K562 (cell line): ENCODE measurements at regions not wholly inside any gene's neighbourhood (a gene's known extent, or its start where the extent isn't known, plus 50 kb on each side); places are given as distances from the start of the nearest gene placed in this dataset.

Source experiments
- ATAC-seq: fragments of 200-7000 bp; cut with Tn5 transposase; 3 replicates; pipeline ENCODE4 v1.9.1; 2020; ENCODE audit warnings: moderate library complexity
- BruUV-seq: library from RNA; stranded (reverse); fragments of 400-500 nt; replicated peaks from 2 replicates; lab custom pipeline; 2021; lab: Mats Ljungman, UMichigan
- CTCF ChIA-PET: fragments of 300-600 bp; formaldehyde crosslinking; extraction: SDS; loops from one replicate; lab custom pipeline; 2021; ENCODE audit warnings: low intra/inter-chr PET ratio; lab: Yijun Ruan, JAX
- POLR2A ChIA-PET: fragments of 300-600, 350-650 bp; sonication (Branson Sonifier 250); formaldehyde crosslinking; extraction: SDS; loops from one replicate; lab custom pipeline; 2021; ENCODE audit warnings: antibody characterized with exemption, inconsistent platforms; lab: Yijun Ruan, JAX
- DNase-seq, 4 experiments: peaks; one replicate each; pipeline versions ENCODE4 v3.0.0 to v3.0.0-alpha.2; 2011 to 2018; ENCODE audit warnings: low spot score in 3 of 4, mixed read lengths in 3 of 4; ENCODE audit errors: extremely low read depth in 1 of 4
- FAIRE-seq: peaks from 2 replicates; lab custom pipeline; 2011; peaks lifted over from hg19 to GRCh38; lab: Jason Lieb, UNC
- H2AFZ ChIP-seq: 2 replicates; pipeline ENCODE4 v1.6.0; 2011; ENCODE audit warnings: low read depth, low read length, control low read depth, inconsistent platforms
- H3K27ac ChIP-seq: fragments of 200-600 bp; 3 replicates; pipeline ENCODE4 v1.8.0; 2011; ENCODE audit warnings: low read depth, mild to moderate bottlenecking, control low read depth, inconsistent platforms, low read length, moderate library complexity, mixed read lengths; ENCODE audit errors: extremely low read depth
- H3K27me3 ChIP-seq, 2 experiments: fragments of 300-600 bp in 1 of 2; 2 replicates in 1 of 2; 3 replicates in 1 of 2; pipeline versions ENCODE4 v1.6.0 to v1.8.0; 2011; ENCODE audit warnings: inconsistent platforms in 2 of 2, low read length in 2 of 2, mild to moderate bottlenecking in 1 of 2, mixed read lengths in 1 of 2, moderate library complexity in 1 of 2; ENCODE audit not compliant: control insufficient read depth in 2 of 2, insufficient read depth in 2 of 2
- H3K36me3 ChIP-seq: fragments of 300-600 bp; 3 replicates; pipeline ENCODE4 v1.8.0; 2011; ENCODE audit warnings: mild to moderate bottlenecking, low read length, inconsistent platforms; ENCODE audit not compliant: control insufficient read depth, insufficient read depth
- H3K4me1 ChIP-seq, 2 experiments: fragments of 200-600 bp in 1 of 2; replicated peaks in 1 of 2; 2 replicates in 1 of 2; 3 replicates in 1 of 2; pipeline versions ENCODE4 v1.5.1 to v1.8.0; 2011; ENCODE audit warnings: inconsistent platforms in 2 of 2, low read length in 2 of 2, mild to moderate bottlenecking in 1 of 2, mixed read lengths in 1 of 2, moderate library complexity in 1 of 2; ENCODE audit not compliant: control insufficient read depth in 2 of 2, insufficient read depth in 2 of 2
- H3K4me2 ChIP-seq: 2 replicates; pipeline ENCODE4 v1.6.1; 2011; ENCODE audit warnings: low read length, control low read depth, inconsistent platforms, mixed read lengths; ENCODE audit not compliant: insufficient read depth
- H3K4me3 ChIP-seq: fragments of 200-600 bp; sonication (generic), shearing (Covaris generic); 2 replicates; pipeline ENCODE4 v1.5.1; 2016; ENCODE audit warnings: control low read depth, inconsistent platforms
- H3K79me2 ChIP-seq: fragments of 200-600 bp; 3 replicates; pipeline ENCODE4 v1.8.0; 2011; ENCODE audit warnings: low read length, inconsistent platforms; ENCODE audit not compliant: control insufficient read depth, insufficient read depth
- H3K9ac ChIP-seq, 2 experiments: 2 replicates each; pipeline versions ENCODE4 v1.6.0 to v1.6.1; 2011; ENCODE audit warnings: low read depth in 2 of 2, low read length in 2 of 2, control low read depth in 1 of 2, inconsistent platforms in 1 of 2, mild to moderate bottlenecking in 1 of 2, mixed read lengths in 1 of 2; ENCODE audit not compliant: insufficient read depth in 1 of 2
- H3K9me1 ChIP-seq: one replicate; pipeline ENCODE4 v1.6.0; 2011; ENCODE audit warnings: inconsistent platforms, mild to moderate bottlenecking, low read length, moderate library complexity; ENCODE audit not compliant: control insufficient read depth, insufficient read depth
- H3K9me3 ChIP-seq: replicated peaks from 2 replicates; pipeline ENCODE4 v1.5.1; 2011; ENCODE audit warnings: low read depth, low read length, inconsistent platforms; ENCODE audit not compliant: control insufficient read depth, insufficient read depth
- H4K20me1 ChIP-seq: replicated peaks from 2 replicates; pipeline ENCODE4 v1.6.1; 2011; ENCODE audit warnings: low read length, inconsistent platforms, mixed read lengths; ENCODE audit not compliant: control insufficient read depth, insufficient read depth
- DLX4 ChIP-seq: fragments of 250-450 bp; sonication (Bioruptor Pico); IDR thresholded peaks from 2 replicates; pipeline ENCODE4 v1.6.1; 2021; ENCODE audit warnings: mild to moderate bottlenecking
- FOXA3 ChIP-seq, 2 experiments: fragments of 450-650 bp in 1 of 2; sonication (generic) in 1 of 2; formaldehyde crosslinking; IDR thresholded peaks in 1 of 2; conservative IDR thresholded peaks in 1 of 2; 2 replicates each; pipeline versions ENCODE4 v1.4.0 to v1.8.0; 2020 to 2022; ENCODE audit warnings: mild to moderate bottlenecking in 2 of 2, missing genetic modification reagents in 1 of 2
- GABPA ChIP-seq: fragments of 200-800 bp; sonication (Bioruptor generic); conservative IDR thresholded peaks from 2 replicates; pipeline ENCODE4 v1.6.1; 2016; ENCODE audit warnings: low read depth, missing genetic modification characterization, missing compliant biosample characterization
- PCBP1 ChIP-seq: fragments of 200-400 bp; formaldehyde crosslinking; IDR thresholded peaks from 2 replicates; pipeline ENCODE4 v1.6.1; 2018; ENCODE audit warnings: mild to moderate bottlenecking, low read depth, low read length; ENCODE audit not compliant: poor library complexity, severe bottlenecking
- POLR2H ChIP-seq: IDR thresholded peaks from 2 replicates; pipeline ENCODE4 v1.6.1; 2016; ENCODE audit warnings: missing genetic modification characterization, low read depth, mild to moderate bottlenecking, control low read depth, missing compliant biosample characterization, moderate library complexity
- SMAD1 ChIP-seq: fragments of 150-350 bp; IDR thresholded peaks from 2 replicates; pipeline ENCODE4 v1.6.1; 2014; ENCODE audit warnings: low read length, low read depth; ENCODE audit not compliant: partially characterized antibody
- SUPT5H ChIP-seq: fragments of 450-650 bp; IDR thresholded peaks from 2 replicates; pipeline ENCODE4 v1.6.1; 2016
- ZNF589 ChIP-seq: fragments of 200-800 bp; sonication (Bioruptor generic); IDR thresholded peaks from 2 replicates; pipeline ENCODE4 v1.6.1; 2016; ENCODE audit warnings: low read depth, missing genetic modification characterization, missing compliant biosample characterization
- ZNF668 ChIP-seq: fragments of 250-450 bp; sonication (Bioruptor Pico); IDR thresholded peaks from 2 replicates; pipeline ENCODE4 v1.8.0; 2022; ENCODE audit warnings: mild to moderate bottlenecking, inconsistent platforms
- WGBS: fragments of 100-300 bp; shearing (Covaris generic); methylation state at CpG from one replicate; pipeline ENCODE4 v1.1.6; 2016; ENCODE audit warnings: low coverage, mixed read lengths; ENCODE audit not compliant: insufficient coverage; ENCODE audit errors: missing lambda C conversion rate; 5-methylcytosine and 5-hydroxymethylcytosine counted together
- in situ Hi-C: fragments of 300-500 bp; cut with MboI; formaldehyde crosslinking; loops from 4 replicates; pipeline ENCODE4 v1.15.0; 2018; ENCODE audit warnings: inconsistent platforms, mixed read lengths
- intact Hi-C: fragments of 100-400 bp; cut with micrococcal nuclease; formaldehyde crosslinking; loops from 2 replicates; pipeline ENCODE4 v1.14.2; 2022
- TF ChIP-seq, protein P1 (sequence below): fragments of 250-450 bp; sonication (Bioruptor Pico); IDR thresholded peaks from 2 replicates; pipeline ENCODE4 v1.8.0; 2021; ENCODE audit warnings: mild to moderate bottlenecking, moderate library complexity

GRCh38 chr4:41480896-41481311 lies 57.1 kb upstream of the LIMCH1 start:
- H3K9ac ChIP-seq: no peak overlapping the region
- no peaks in the 10 kb centered on the region for H3K9me3 ChIP-seq
- H3K4me2 ChIP-seq: no peak overlapping the region
- 0% methylated on average over 5 of the region's 5 CpGs for WGBS
- POLR2A ChIA-PET: interaction anchor here (0.6 to 1.5 kb wide), 2 partner anchors 9 to 68 kb away, joined by 3 read pairs; no protein-coding TSS in a partner anchor
- H3K4me1 ChIP-seq: no peaks in the 10 kb centered on the region
- TF ChIP-seq POLR2H (no peak), FOXA3 (CRISPR knock-in tag; conservative IDR thresholded peaks at IDR 0.05 in 1 of 2, IDR thresholded peaks at IDR 0.05 in 1 of 2) (no peak), ZNF589 (no peak), DLX4 (CRISPR knock-in tag) (no peak), PCBP1 (no peak), SMAD1 (no peak), SUPT5H (no peak), ZNF668 (no peak), GABPA (no peak)
- TF ChIP-seq, protein P1, sequence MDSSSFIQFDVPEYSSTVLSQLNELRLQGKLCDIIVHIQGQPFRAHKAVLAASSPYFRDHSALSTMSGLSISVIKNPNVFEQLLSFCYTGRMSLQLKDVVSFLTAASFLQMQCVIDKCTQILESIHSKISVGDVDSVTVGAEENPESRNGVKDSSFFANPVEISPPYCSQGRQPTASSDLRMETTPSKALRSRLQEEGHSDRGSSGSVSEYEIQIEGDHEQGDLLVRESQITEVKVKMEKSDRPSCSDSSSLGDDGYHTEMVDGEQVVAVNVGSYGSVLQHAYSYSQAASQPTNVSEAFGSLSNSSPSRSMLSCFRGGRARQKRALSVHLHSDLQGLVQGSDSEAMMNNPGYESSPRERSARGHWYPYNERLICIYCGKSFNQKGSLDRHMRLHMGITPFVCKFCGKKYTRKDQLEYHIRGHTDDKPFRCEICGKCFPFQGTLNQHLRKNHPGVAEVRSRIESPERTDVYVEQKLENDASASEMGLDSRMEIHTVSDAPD (CRISPR knock-in tag): no peak
- H3K4me3 ChIP-seq: no peak overlapping the region
- intact Hi-C loops: no loop called here
- BruUV-seq: no TSS peak
- ATAC-seq (no peak), FAIRE-seq (no peak), DNase-seq (no peak)
- H2AFZ ChIP-seq: no peak overlapping the region
- CTCF ChIA-PET: no interaction called here
- H3K27ac ChIP-seq: no peak overlapping the region
- no peaks in the 10 kb centered on the region for H3K27me3 ChIP-seq
- no peaks in the 10 kb centered on the region for H3K9me1 ChIP-seq
- in situ Hi-C loops: no loop called here
- H3K79me2 ChIP-seq: no peaks in the 10 kb centered on the region
- no peaks in the 10 kb centered on the region for H3K36me3 ChIP-seq
- H4K20me1 ChIP-seq: no peaks in the 10 kb centered on the region
